Heart right ventricle (tissue), 16 donors: ENCODE measurements at regions not wholly inside any gene's neighbourhood (a gene's known extent, or its start where the extent isn't known, plus 50 kb on each side); places are given as distances from the start of the nearest gene placed in this dataset.

Experiments used
- ATAC-seq, 8 donors: fragments of 200-7000 bp; cut with Tn5 transposase; one replicate each; pipeline ENCODE4 v1.9.1; 2020; ENCODE audit warnings: mild to moderate bottlenecking in 8 of 8, moderate library complexity in 8 of 8, moderate number of reproducible peaks in 1 of 8
- DNase-seq, 2 donors: peaks; one replicate each; pipeline ENCODE4 v3.0.0-alpha.2; 2020
- H3K27ac ChIP-seq, 10 donors: fragments of 200-600 bp; sonication (generic) in 2 of 10; one replicate each; pipeline versions ENCODE4 v1.5.0 to v1.8.0; 2020 to 2022; ENCODE audit warnings: mild to moderate bottlenecking in 3 of 10
- H3K27me3 ChIP-seq, 7 donors: fragments of 200-600 bp; one replicate each; pipeline ENCODE4 v1.8.0; 2021 to 2022; ENCODE audit warnings: mild to moderate bottlenecking in 2 of 7
- H3K36me3 ChIP-seq, 9 donors: fragments of 200-600 bp; sonication (generic) in 1 of 9; one replicate each; pipeline versions ENCODE4 v1.5.0 to v1.8.0; 2020 to 2022; ENCODE audit warnings: mild to moderate bottlenecking in 2 of 9
- H3K4me1 ChIP-seq, 9 donors: fragments of 200-600 bp; sonication (generic) in 1 of 9; one replicate each; pipeline versions ENCODE4 v1.5.0 to v1.8.0; 2020 to 2022; ENCODE audit warnings: mild to moderate bottlenecking in 4 of 9
- H3K4me3 ChIP-seq, 10 donors: fragments of 200-600 bp; sonication (generic) in 2 of 10; one replicate each; pipeline versions ENCODE4 v1.5.0 to v1.8.0; 2020 to 2022; ENCODE audit warnings: mild to moderate bottlenecking in 7 of 10, moderate library complexity in 2 of 10
- H3K9me3 ChIP-seq, 11 donors: fragments of 200-600 bp in 10 of 11; sonication (generic) in 2 of 11; one replicate each; pipeline versions ENCODE4 v1.5.0 to v1.8.0; 2013 to 2022; ENCODE audit warnings: mild to moderate bottlenecking in 2 of 11, control low read depth in 1 of 11, moderate library complexity in 1 of 11
- CTCF ChIP-seq, 9 donors: fragments of 200-600 bp; sonication (generic) in 2 of 9; IDR thresholded peaks; one replicate each; pipeline versions ENCODE4 v1.5.0 to v1.8.0; 2021 to 2022; ENCODE audit warnings: antibody characterized with exemption in 9 of 9, mild to moderate bottlenecking in 5 of 9, moderate library complexity in 1 of 9
- WGBS, 2 donors: extraction: QIAGEN DNeasy Blood & Tissue Kit; methylation state at CpG; one replicate each; pipeline ENCODE4 v1.1.7; 2013; ENCODE audit warnings: inconsistent platforms in 1 of 2; 5-methylcytosine and 5-hydroxymethylcytosine counted together
- intact Hi-C, 10 donors: fragments of 100-400 bp; cut with DNase I; formaldehyde crosslinking; loops; one replicate each; pipeline versions ENCODE4 v1.11.1 to v1.14.2; 2022
- donor health status: Arrhythmogenic right ventricular cardiomyopathy.
- donor health status: ischemic (EF 13 %, LVEDD 7.1; RV severe dilation, severe dysfunction).
- donor health status: healthy with polysubstance abuse.
- donor health status: DM: no; HTN: yes; CAD: no.
- donor health status: DM: no; HTN: no; CAD: no.
- donor health status: ischemic (EF 25% LVEDD 6.9; RV normal size, moderate dysfunction).
- donor health status: ischemic (EF 25% LVEDD 5.7; RV mildly dilated, moderate dysfunction).
- donor health status: healthy.
- donor health status: DM: yes; HTN: yes; CAD: no.
- donor health status: Ischemic cardiomyopathy.
- donor health status: ischemic (EF 35%, LVEDD 5.7; RV mildly dilated, moderate dysfunction).
- donor health status: nonischemic (EF 11% LVEDD 7.7; RV severe dilation, severe dysfunction).
- donor health status: DM: yes; HTN: yes; CAD: no.
- donor health status: PGD.
- donor health status: ischemic (EF 29% LVEDD 5.4; RV normal size, mild dysfunction).
- donor health status: nonischemic (EF 23%, LVEDD 6.1; RV moderate dilation, normal function).

GRCh38 chr7:80313716-80314115 is 179.1 kb downstream of the GNAI1 start:
- Histone ChIP-seq H3K36me3 (no peaks in the 10 kb centered on the region), H3K9me3 (no peaks in the 10 kb centered on the region), H3K4me1 (peaks cover 0 to 25% (median 11%) of the 10 kb centered on the region in 9 donors), H3K4me3 (no peak overlapping the region), H3K27ac (no peak overlapping the region), H3K27me3 (no peaks in the 10 kb centered on the region)
- TF ChIP-seq CTCF (IDR thresholded peaks at IDR 0.05): no peak
- WGBS, 2 donors: 89 to 96% methylated on average over 3 of the region's 3 CpGs
- DNase-seq: no peak
- intact Hi-C loops: no loop called here
- ATAC-seq: no peak

GRCh38 chr7:80313067-80313626 is 178.5 kb downstream of the GNAI1 start:
- H3K4me3 ChIP-seq: no peak overlapping the region
- H3K27ac ChIP-seq: no peak overlapping the region
- DNase-seq (no peak), ATAC-seq (no peak)
- H3K9me3 ChIP-seq: no peaks in the 10 kb centered on the region
- TF ChIP-seq CTCF (IDR thresholded peaks at IDR 0.05): no peak
- H3K36me3 ChIP-seq: no peaks in the 10 kb centered on the region
- H3K27me3 ChIP-seq: no peaks in the 10 kb centered on the region
- peaks cover 0 to 25% (median 11%) of the 10 kb centered on the region in 9 donors for H3K4me1 ChIP-seq
- WGBS, 2 donors: 90 to 92% methylated on average over 6 of the region's 6 CpGs
- intact Hi-C loops: no loop called here

GRCh38 chr7:80312139-80312661 is 177.6 kb downstream of the GNAI1 start:
- Histone ChIP-seq H3K4me1 (peaks cover 0 to 25% (median 11%) of the 10 kb centered on the region in 9 donors), H3K9me3 (no peaks in the 10 kb centered on the region), H3K27ac (no peak overlapping the region), H3K36me3 (no peaks in the 10 kb centered on the region), H3K27me3 (no peaks in the 10 kb centered on the region), H3K4me3 (no peak overlapping the region)
- intact Hi-C loops: no loop called here
- DNase-seq (no peak), ATAC-seq (peak in 6 of 8 donors; percentile 44 to 70 (median 63))
- 36% methylated on average over 5 of the region's 5 CpGs for WGBS, 2 donors
- TF ChIP-seq CTCF (IDR thresholded peaks at IDR 0.05): no peak

- WGBS, 2 donors: 41 to 47% methylated on average over 2 of the region's 2 CpGs
- ATAC-seq (no peak), DNase-seq (no peak)
- Histone ChIP-seq H3K27me3 (no peaks in the 10 kb centered on the region), H3K9me3 (no peaks in the 10 kb centered on the region), H3K27ac (no peak overlapping the region), H3K36me3 (no peaks in the 10 kb centered on the region), H3K4me3 (no peak overlapping the region), H3K4me1 (peaks cover 0 to 25% (median 11%) of the 10 kb centered on the region in 9 donors)
- no peak for TF ChIP-seq CTCF (IDR thresholded peaks at IDR 0.05)
- intact Hi-C loops: no loop called here
Observed at GRCh38 chr7:80311313-80311712, 176.7 kb downstream of the GNAI1 start.
